OCI-LY1 (cell line): ENCODE measurements at regions not wholly inside any gene's neighbourhood (a gene's known extent, or its start where the extent isn't known, plus 50 kb on each side); places are given as distances from the start of the nearest gene placed in this dataset.
"Not testable (repeated sequence)": the region's sequence is repeated elsewhere in the genome, so short reads cannot be mapped to it uniquely, and the experiment has no call there.

Experiments used
- H2AFZ ChIP-seq: fragments of 200-600 bp; sonication (generic), shearing (Covaris generic); 2 replicates; pipeline ENCODE4 v1.6.0; 2014; ENCODE audit warnings: antibody characterized with exemption, mild to moderate bottlenecking, low read length
- H3F3A ChIP-seq: fragments of 200-600 bp; sonication (generic), shearing (Covaris generic); 2 replicates; pipeline ENCODE4 v1.6.0; 2014; ENCODE audit warnings: mild to moderate bottlenecking, antibody characterized with exemption, low read length, moderate library complexity; ENCODE audit not compliant: insufficient read depth
- H3K27ac ChIP-seq: fragments of 200-600 bp; sonication (generic); 2 replicates; pipeline ENCODE4 v1.5.1; 2014; ENCODE audit warnings: low read length, mixed run types, mild to moderate bottlenecking, low read depth; ENCODE audit not compliant: poor library complexity, severe bottlenecking
- H3K27me3 ChIP-seq: fragments of 200-600 bp; sonication (generic); 2 replicates; pipeline ENCODE4 v1.6.0; 2014; ENCODE audit warnings: antibody characterized with exemption, mild to moderate bottlenecking, low read length, moderate library complexity; ENCODE audit not compliant: insufficient read depth
- H3K36me3 ChIP-seq: fragments of 200-600 bp; sonication (generic); 2 replicates; pipeline ENCODE4 v1.6.1; 2014; ENCODE audit warnings: mild to moderate bottlenecking, antibody characterized with exemption, low read length, moderate library complexity, mixed read lengths; ENCODE audit not compliant: insufficient read depth
- H3K4me1 ChIP-seq: fragments of 200-600 bp; sonication (generic); 2 replicates; pipeline ENCODE4 v1.5.1; 2014; ENCODE audit warnings: mild to moderate bottlenecking, low read length, moderate library complexity; ENCODE audit not compliant: insufficient read depth, severe bottlenecking
- H3K4me2 ChIP-seq: fragments of 200-600 bp; sonication (generic), shearing (Covaris generic); 2 replicates; pipeline ENCODE4 v1.6.1; 2014; ENCODE audit warnings: low read length
- H3K4me3 ChIP-seq: fragments of 200-600 bp; sonication (generic); 2 replicates; pipeline ENCODE4 v1.5.1; 2014; ENCODE audit warnings: low read length, low read depth, mild to moderate bottlenecking, mixed read lengths; ENCODE audit not compliant: poor library complexity, severe bottlenecking
- H3K79me2 ChIP-seq: fragments of 200-600 bp; shearing (Covaris generic); 2 replicates; pipeline ENCODE4 v1.6.1; 2016; ENCODE audit warnings: mixed run types, low read length, mixed read lengths; ENCODE audit not compliant: insufficient read depth
- H3K9ac ChIP-seq: fragments of 200-600 bp; sonication (generic), shearing (Covaris generic); 2 replicates; pipeline ENCODE4 v1.6.1; 2014; ENCODE audit warnings: mild to moderate bottlenecking, low read length, mixed read lengths
- H3K9me2 ChIP-seq: fragments of 200-600 bp; sonication (generic), shearing (Covaris generic); 2 replicates; pipeline ENCODE4 v1.6.1; 2014; ENCODE audit warnings: low read depth, mild to moderate bottlenecking, low read length, mixed read lengths
- H3K9me3 ChIP-seq: fragments of 200-600 bp; shearing (Covaris generic); 2 replicates; pipeline ENCODE4 v1.6.1; 2014; ENCODE audit warnings: low read length, mixed read lengths
- H4K20me1 ChIP-seq: fragments of 200-600 bp; sonication (generic), shearing (Covaris generic); 2 replicates; pipeline ENCODE4 v1.6.0; 2016; ENCODE audit warnings: mild to moderate bottlenecking, low read length; ENCODE audit not compliant: insufficient read depth
- CTCF ChIP-seq: fragments of 200-600 bp; sonication (generic), shearing (Covaris generic); IDR thresholded peaks from 2 replicates; pipeline ENCODE4 v1.5.1; 2017; ENCODE audit warnings: mild to moderate bottlenecking, antibody characterized with exemption, low read length, moderate library complexity, mixed read lengths
- EZH2 ChIP-seq: fragments of 200-600 bp; sonication (generic), shearing (Covaris generic); IDR thresholded peaks from 2 replicates; pipeline ENCODE4 v1.8.0; 2017; ENCODE audit warnings: borderline replicate concordance, mixed run types, mild to moderate bottlenecking, antibody characterized with exemption, low read length, moderate library complexity, mixed read lengths

- Histone ChIP-seq H3K79me2 (no peaks in the 10 kb centered on the region), H3K36me3 (no peaks in the 10 kb centered on the region), H3K4me1 (no peaks in the 10 kb centered on the region), H2AFZ (no peak overlapping the region), H3K27ac (no peak overlapping the region), H3K9me3 (no peaks in the 10 kb centered on the region), H3K4me3 (no peak overlapping the region), H3F3A (no peaks in the 10 kb centered on the region), H3K27me3 (no peaks in the 10 kb centered on the region), H3K9me2 (no peaks in the 10 kb centered on the region), H3K9ac (no peak overlapping the region), H4K20me1 (no peaks in the 10 kb centered on the region), H3K4me2 (no peak overlapping the region)
- no peak for TF ChIP-seq CTCF
- no peak for TF ChIP-seq EZH2
These were observed 125.0 kb upstream of the NPY start for GRCh38 chr7:24158975-24159374.

GRCh38 chr7:24164401-24164800 is 119.6 kb upstream of the NPY start:
- H3K9me2 ChIP-seq, result peaks cover 3% of the 10 kb centered on the region; the same call in 1 of the 2 replicates
- no peak overlapping the region for H3K4me3 ChIP-seq
- H3K79me2 ChIP-seq, result no peaks in the 10 kb centered on the region
- H3K9me3 ChIP-seq, result peaks cover 10% of the 10 kb centered on the region
- no peak overlapping the region for H3K4me2 ChIP-seq
- H3K27me3 ChIP-seq, result no peaks in the 10 kb centered on the region
- H2AFZ ChIP-seq, result no peak overlapping the region
- no peaks in the 10 kb centered on the region for H3K36me3 ChIP-seq
- no peak overlapping the region for H3K9ac ChIP-seq
- H3K27ac ChIP-seq, result no peak overlapping the region
- H4K20me1 ChIP-seq, result no peaks in the 10 kb centered on the region
- TF ChIP-seq EZH2 (no peak), CTCF (no peak)
- H3F3A ChIP-seq, result no peaks in the 10 kb centered on the region
- H3K4me1 ChIP-seq, result no peaks in the 10 kb centered on the region

GRCh38 chr7:24169077-24169624 is 114.8 kb upstream of the NPY start:
- Histone ChIP-seq H4K20me1 (no peaks in the 10 kb centered on the region), H3K27ac (no peak overlapping the region), H3K9me3 (peaks cover 10% of the 10 kb centered on the region)

GRCh38 chr7:24171951-24172350 is 112.0 kb upstream of the NPY start:
- not testable (repeated sequence) for H3K79me2 ChIP-seq, H3K9ac ChIP-seq, H3K4me3 ChIP-seq, H3K36me3 ChIP-seq, H3K9me3 ChIP-seq, H3K4me2 ChIP-seq, H3K27me3 ChIP-seq, H3K27ac ChIP-seq, H4K20me1 ChIP-seq, H3K9me2 ChIP-seq, H3F3A ChIP-seq, H2AFZ ChIP-seq, H3K4me1 ChIP-seq

More at GRCh38 chr7:24169077-24169624, 114.8 kb upstream of the NPY start:
- Histone ChIP-seq H3K36me3 (no peaks in the 10 kb centered on the region), H3K79me2 (no peaks in the 10 kb centered on the region), H3F3A (no peaks in the 10 kb centered on the region), H2AFZ (no peak overlapping the region), H3K27me3 (no peaks in the 10 kb centered on the region), H3K4me3 (no peak overlapping the region), H3K9me2 (peaks cover 3% of the 10 kb centered on the region; the same call in 1 of the 2 replicates), H3K4me2 (no peak overlapping the region), H3K4me1 (no peaks in the 10 kb centered on the region), H3K9ac (no peak overlapping the region)
- no peak for TF ChIP-seq CTCF
- TF ChIP-seq EZH2, result no peak
